ENCODE measurements at regions not wholly inside any gene's neighbourhood (a gene's known extent, or its start where the extent isn't known, plus 50 kb on each side); places are given as distances from the start of the nearest gene placed in this dataset.
"Not testable (repeated sequence)": the region's sequence is repeated elsewhere in the genome, so short reads cannot be mapped to it uniquely, and the experiment has no call there.

GRCh38 chr18:29928081-29928480 is 1114.5 kb downstream of the DSC3 start:
- no peak overlapping the region for H3K4me3 ChIP-seq (ENCODE audit: low read depth, low read length)

DNA sequence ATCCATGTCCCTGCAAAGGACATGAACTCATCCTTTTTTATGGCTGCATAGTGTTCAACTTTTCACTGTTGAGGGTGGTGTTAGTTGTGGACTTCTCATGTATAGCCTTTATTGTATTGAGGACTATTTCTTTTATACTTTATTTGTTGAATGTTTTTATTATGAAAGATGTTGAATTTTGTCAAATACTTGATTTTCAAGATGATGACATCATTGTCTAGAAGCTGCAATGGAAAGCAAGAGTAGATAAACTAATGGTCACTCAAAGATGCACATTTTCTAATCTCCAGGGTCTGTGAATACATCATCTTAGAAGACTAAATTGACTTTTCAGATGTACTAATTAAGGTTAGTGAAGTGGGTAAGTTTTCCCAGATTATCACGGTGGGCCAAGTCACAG is 1117.0 kb downstream of the DSC3 start:
- H3K4me3 ChIP-seq (ENCODE audit: low read depth, low read length) = no peak overlapping the region

DNA sequence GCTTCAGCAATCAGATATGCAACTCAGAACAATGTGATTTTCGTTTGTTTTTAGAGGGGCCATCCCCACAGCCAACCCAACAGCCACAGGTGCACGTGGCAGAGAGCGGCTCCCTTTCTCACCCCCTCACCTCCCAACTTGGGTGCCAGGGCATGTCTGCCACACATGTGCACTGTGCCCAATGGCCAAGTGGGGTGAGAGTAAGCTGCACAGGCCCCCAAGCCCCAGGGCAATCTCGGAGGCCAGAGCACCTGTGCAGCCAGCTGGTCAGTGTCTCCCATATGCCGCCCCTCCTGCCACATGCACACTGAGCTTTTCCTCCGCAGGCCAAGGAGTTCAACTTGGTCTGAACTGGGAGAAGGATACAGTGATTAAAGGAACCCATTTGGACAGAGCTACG is 1130.2 kb downstream of the DSC3 start:
- H3K4me3 ChIP-seq (ENCODE audit: low read depth, low read length) = no peak overlapping the region

GRCh38 chr18:29892960-29893558 is 1149.5 kb downstream of the DSC3 start:
- H3K4me3 ChIP-seq (ENCODE audit: low read depth, low read length) = no peak overlapping the region

- no peak overlapping the region for H3K4me3 ChIP-seq (ENCODE audit: low read depth, low read length)
Observed at GRCh38 chr18:29883114-29883513, 1159.4 kb downstream of the DSC3 start.

DNA sequence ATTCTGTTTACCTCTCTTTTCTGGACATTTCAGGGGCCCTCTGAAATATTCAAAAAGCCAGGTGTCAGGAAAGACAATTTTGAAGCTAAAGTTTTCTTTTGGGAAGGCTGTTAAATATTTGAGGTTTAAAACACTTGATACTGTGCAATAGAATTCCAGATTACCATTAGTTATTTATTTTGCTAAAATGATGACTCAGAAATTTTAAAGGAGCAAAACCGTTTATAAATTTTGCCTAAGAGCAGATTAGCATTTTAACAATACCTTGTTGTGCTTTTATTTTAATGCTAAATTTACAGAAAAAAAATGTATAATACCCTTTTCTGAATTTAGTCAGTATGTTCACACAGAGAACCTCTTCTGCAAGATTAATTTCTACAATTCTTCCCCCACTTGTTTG is 1159.9 kb downstream of the DSC3 start:
- H3K4me3 ChIP-seq (ENCODE audit: low read depth, low read length) = no peak overlapping the region

DNA sequence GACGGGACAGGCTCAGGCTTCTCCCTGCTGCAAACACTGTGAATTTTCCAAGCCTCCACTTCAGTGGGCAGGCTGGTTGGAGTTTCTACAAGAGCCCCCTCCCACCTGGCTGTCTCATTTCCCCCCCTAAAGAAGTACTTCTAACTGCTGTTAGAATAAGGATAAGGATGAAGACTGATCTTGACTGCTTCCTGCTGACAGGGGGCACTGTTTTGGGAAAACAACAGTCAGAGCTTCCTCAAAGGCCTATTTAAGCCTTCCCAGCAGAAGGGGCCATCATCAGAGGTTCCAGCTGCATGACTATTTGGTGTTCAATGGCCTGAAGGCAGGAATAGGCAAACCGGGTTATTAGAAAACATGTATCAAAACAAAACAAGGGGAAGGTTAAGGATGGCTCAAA is 1162.8 kb downstream of the DSC3 start:
- no peak overlapping the region for H3K4me3 ChIP-seq (ENCODE audit: low read depth, low read length)

GRCh38 chr18:29874519-29875098 is 1167.9 kb downstream of the DSC3 start:
- no peak overlapping the region for H3K4me3 ChIP-seq (ENCODE audit: low read depth, low read length)

GRCh38 chr18:29873211-29873610 is 1169.3 kb downstream of the DSC3 start:
- H3K4me3 ChIP-seq (ENCODE audit: low read depth, low read length) = no peak overlapping the region

GRCh38 chr18:29871246-29871645 is 1171.3 kb downstream of the DSC3 start:
- H3K4me3 ChIP-seq (ENCODE audit: low read depth, low read length) = no peak overlapping the region

- H3K4me3 ChIP-seq (ENCODE audit: low read depth, low read length) = no peak overlapping the region
Observed at GRCh38 chr18:29862824-29863223, 1179.7 kb downstream of the DSC3 start.

GRCh38 chr18:29855637-29856036 is 1186.9 kb downstream of the DSC3 start:
- H3K4me3 ChIP-seq (ENCODE audit: low read depth, low read length) = no peak overlapping the region

DNA sequence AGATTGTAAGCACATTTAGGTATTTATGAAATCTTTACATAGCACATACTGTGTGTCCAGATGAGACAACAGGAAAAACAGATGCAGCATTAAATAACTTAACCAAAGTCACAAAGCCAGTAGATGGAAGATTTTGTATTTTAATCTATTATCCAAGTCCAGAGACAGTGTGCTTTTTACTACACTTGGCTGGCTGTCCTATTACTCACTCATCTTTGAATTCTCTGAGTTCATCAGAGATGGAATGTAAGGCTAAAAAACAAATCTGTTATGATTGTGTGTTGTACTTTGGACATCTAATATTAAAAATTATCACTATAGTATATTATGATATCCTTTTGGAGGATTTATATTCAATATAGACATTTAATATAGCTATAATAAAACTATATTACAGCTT is 1189.4 kb downstream of the DSC3 start:
- H3K4me3 ChIP-seq (ENCODE audit: low read depth, low read length) = no peak overlapping the region

- H3K4me3 ChIP-seq (ENCODE audit: low read depth, low read length) = no peak overlapping the region
Observed at GRCh38 chr18:29849144-29849543, 1193.4 kb downstream of the DSC3 start.

GRCh38 chr18:29841631-29842030 is 1200.9 kb downstream of the DSC3 start:
- no peak overlapping the region for H3K4me3 ChIP-seq (ENCODE audit: low read depth, low read length)

- no peak overlapping the region for H3K4me3 ChIP-seq (ENCODE audit: low read depth, low read length)
Observed at GRCh38 chr18:29840089-29840488, 1202.5 kb downstream of the DSC3 start.

- H3K4me3 ChIP-seq (ENCODE audit: low read depth, low read length) = not testable (repeated sequence)
Observed at GRCh38 chr18:29838961-29839360, 1203.6 kb downstream of the DSC3 start.

GRCh38 chr18:29838556-29838955 is 1204.0 kb downstream of the DSC3 start:
- H3K4me3 ChIP-seq (ENCODE audit: low read depth, low read length) = no peak overlapping the region

DNA sequence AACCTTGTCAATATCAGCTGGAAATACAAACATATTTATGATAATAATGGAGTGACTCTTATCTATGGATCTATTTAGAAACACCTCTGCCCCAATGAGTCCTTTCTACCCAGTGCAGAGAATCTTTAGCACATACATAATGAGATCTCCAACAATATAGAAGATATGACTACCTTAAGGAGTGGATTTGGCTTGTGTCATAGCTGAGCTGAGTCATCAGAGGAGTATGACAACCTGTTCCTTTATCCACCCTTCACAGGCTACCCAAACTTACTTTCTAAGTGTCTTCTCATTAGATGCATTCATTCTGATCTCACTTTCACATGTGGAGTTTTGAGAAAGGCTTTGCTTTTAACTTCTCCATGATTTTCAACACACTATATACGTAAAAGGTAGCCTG is 1218.9 kb downstream of the DSC3 start:
- H3K4me3 ChIP-seq (ENCODE audit: low read depth, low read length) = no peak overlapping the region

- no peak overlapping the region for H3K4me3 ChIP-seq (ENCODE audit: low read depth, low read length)
Observed at GRCh38 chr18:29821544-29821943, 1221.0 kb downstream of the DSC3 start.

DNA sequence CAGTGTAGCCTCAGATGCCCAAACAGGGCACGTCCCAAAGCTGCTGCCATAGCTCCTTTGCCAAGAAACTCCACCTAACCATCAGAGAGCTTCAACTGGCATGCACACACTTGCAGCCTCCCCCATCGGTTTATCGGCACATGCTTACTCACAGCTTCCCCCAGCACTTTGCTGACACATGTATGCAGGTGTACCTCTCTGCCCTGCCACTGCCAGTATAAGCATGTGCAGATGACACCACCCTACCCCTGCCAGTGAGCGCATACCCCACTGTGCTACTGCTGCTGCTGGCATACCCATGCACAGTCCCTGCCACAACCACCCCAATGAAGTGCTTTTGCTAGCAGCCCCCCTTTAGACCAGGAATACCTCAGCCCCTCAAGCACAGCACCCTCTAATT is 1231.0 kb downstream of the DSC3 start:
- no peak overlapping the region for H3K4me3 ChIP-seq (ENCODE audit: low read depth, low read length)

DNA sequence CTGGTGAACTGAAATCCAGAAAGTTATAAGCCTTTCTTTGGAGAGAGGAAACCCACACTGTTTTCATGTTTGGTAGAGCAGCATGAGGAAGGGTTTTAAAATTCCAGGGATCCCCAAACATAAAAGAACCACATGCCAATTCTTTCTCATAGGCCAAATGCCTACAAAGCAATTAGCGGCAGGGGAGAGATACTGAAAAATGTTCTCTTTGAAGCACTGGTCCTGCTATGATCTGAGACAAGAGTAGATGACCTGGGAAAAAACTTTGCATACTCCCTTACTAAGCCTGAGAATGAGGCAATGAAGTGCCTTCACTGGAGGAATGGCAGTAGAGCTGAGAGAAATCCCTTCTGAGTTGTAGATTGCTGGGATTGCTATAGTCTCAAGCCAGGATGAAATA is 1261.7 kb downstream of the DSC3 start:
- no peak overlapping the region for H3K4me3 ChIP-seq (ENCODE audit: low read depth, low read length)

- H3K4me3 ChIP-seq (ENCODE audit: low read depth, low read length) = no peak overlapping the region
Observed at GRCh38 chr18:29779096-29779495, 1263.4 kb downstream of the DSC3 start.

All from iPS-11a (cell line).